Thyroid gland (tissue), 4 donors: ENCODE measurements at regions not wholly inside any gene's neighbourhood (a gene's known extent, or its start where the extent isn't known, plus 50 kb on each side); places are given as distances from the start of the nearest gene placed in this dataset.

Experiments used
- CTCF ChIP-seq, 6 experiments: fragments of 200-600 bp in 3 of 6; fragments of 450-650 bp in 3 of 6; sonication (generic) in 3 of 6; IDR thresholded peaks; one replicate each; pipeline ENCODE4 v1.5.1; 2016 to 2019; ENCODE audit warnings: antibody characterized with exemption in 6 of 6, mild to moderate bottlenecking in 2 of 6, inconsistent platforms in 1 of 6, moderate library complexity in 1 of 6
- POLR2A ChIP-seq, 2 donors: fragments of 450-650 bp; IDR thresholded peaks; one replicate each; pipeline ENCODE4 v1.6.1; 2017; ENCODE audit warnings: antibody characterized with exemption in 2 of 2, mild to moderate bottlenecking in 2 of 2, moderate library complexity in 1 of 2

GRCh38 chr4:3648731-3649130 lies 116.5 kb upstream of the LRPAP1 start:
- no peak for TF ChIP-seq CTCF (IDR thresholded peaks at IDR 0.05)
- TF ChIP-seq POLR2A (IDR thresholded peaks at IDR 0.05): no peak
